Parathyroid adenoma (tissue), 2 donors: ENCODE measurements at regions not wholly inside any gene's neighbourhood (a gene's known extent, or its start where the extent isn't known, plus 50 kb on each side); places are given as distances from the start of the nearest gene placed in this dataset.
A peak's percentile ranks its signal among the peaks of the same experiment; 100 is the strongest.

Experiments
- H2AFZ ChIP-seq: fragments of 300-600 bp; sonication (generic); one replicate; pipeline ENCODE4 v1.7.0; 2017; ENCODE audit warnings: antibody characterized with exemption, mild to moderate bottlenecking
- H3K27ac ChIP-seq: fragments of 300-600 bp; sonication (generic); one replicate; pipeline ENCODE4 v1.7.0; 2017
- H3K27me3 ChIP-seq: fragments of 300-600 bp; sonication (generic); one replicate; pipeline ENCODE4 v1.7.0; 2017; ENCODE audit warnings: low read length; ENCODE audit not compliant: control insufficient read depth, insufficient read depth
- H3K36me3 ChIP-seq: fragments of 300-600 bp; sonication (generic); one replicate; pipeline ENCODE4 v1.7.0; 2017; ENCODE audit warnings: low read length; ENCODE audit not compliant: control insufficient read depth, insufficient read depth
- H3K4me1 ChIP-seq: fragments of 300-600 bp; sonication (generic); one replicate; pipeline ENCODE4 v1.7.0; 2017; ENCODE audit warnings: control low read depth
- H3K4me2 ChIP-seq: fragments of 300-600 bp; sonication (generic); one replicate; pipeline ENCODE4 v1.7.0; 2017; ENCODE audit warnings: low read length
- H3K4me3 ChIP-seq: fragments of 300-600 bp; sonication (generic); one replicate; pipeline ENCODE4 v1.7.0; 2017; ENCODE audit warnings: low read depth, low read length
- H3K79me2 ChIP-seq: fragments of 300-600 bp; sonication (generic); one replicate; pipeline ENCODE4 v1.7.0; 2017; ENCODE audit warnings: control low read depth
- H3K9ac ChIP-seq: fragments of 300-600 bp; sonication (generic); one replicate; pipeline ENCODE4 v1.7.0; 2017; ENCODE audit warnings: mild to moderate bottlenecking
- H3K9me3 ChIP-seq: fragments of 300-600 bp; sonication (generic); one replicate; pipeline ENCODE4 v1.7.0; 2017; ENCODE audit warnings: low read length; ENCODE audit not compliant: control insufficient read depth
- CTCF ChIP-seq: fragments of 300-600 bp; sonication (generic); IDR thresholded peaks from one replicate; pipeline ENCODE4 v1.7.0; 2017; ENCODE audit warnings: antibody characterized with exemption, mild to moderate bottlenecking
- donor health status: primary hyperparathyroidism.

- Histone ChIP-seq H3K9ac (no peak overlapping the region), H3K79me2 (no peaks in the 10 kb centered on the region), H3K4me3 (no peak overlapping the region), H3K27ac (peak overlapping the region; percentile 42), H3K9me3 (no peaks in the 10 kb centered on the region), H3K4me1 (peaks cover 3% of the 10 kb centered on the region), H3K4me2 (no peak overlapping the region), H3K27me3 (no peaks in the 10 kb centered on the region), H3K36me3 (no peaks in the 10 kb centered on the region), H2AFZ (peak overlapping the region; percentile 33)
- TF ChIP-seq CTCF: no peak
Observed at GRCh38 chr13:48591889-48592687, 59.2 kb upstream of the RCBTB2 start.

- Histone ChIP-seq H3K27ac (peak overlapping the region; percentile 42), H3K9ac (no peak overlapping the region)
Observed at GRCh38 chr13:48592688-48593049, 59.8 kb upstream of the RCBTB2 start.

DNA sequence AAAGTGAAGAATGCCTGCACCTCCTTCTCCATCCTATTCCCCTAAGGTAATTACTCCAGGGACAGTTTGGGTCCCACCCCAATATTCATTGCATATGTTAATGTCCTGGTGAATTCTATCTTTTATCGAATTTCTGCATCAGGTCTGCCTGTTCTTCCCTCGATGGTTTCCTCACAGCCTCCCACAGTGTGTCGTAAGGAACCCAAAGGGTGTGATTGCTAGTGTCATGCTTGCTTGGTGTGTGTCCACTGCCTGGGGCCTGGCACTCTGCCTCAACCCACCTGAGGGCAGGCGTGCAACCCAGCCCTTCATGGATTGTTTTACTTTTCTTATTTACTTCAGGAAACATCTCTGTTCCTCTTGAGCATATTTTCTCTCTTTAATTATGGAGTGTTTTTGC, 60.2 kb upstream of the CYSLTR2 start:
- no peak for TF ChIP-seq CTCF
- H3K4me2 ChIP-seq: no peak overlapping the region

More at GRCh38 chr13:48592688-48593049, 59.8 kb upstream of the RCBTB2 start:
- no peaks in the 10 kb centered on the region for H3K79me2 ChIP-seq
- H3K4me1 ChIP-seq: peaks cover 3% of the 10 kb centered on the region
- H3K4me2 ChIP-seq: no peak overlapping the region
- H3K27me3 ChIP-seq: no peaks in the 10 kb centered on the region
- no peaks in the 10 kb centered on the region for H3K36me3 ChIP-seq
- H2AFZ ChIP-seq: no peak overlapping the region
- no peaks in the 10 kb centered on the region for H3K9me3 ChIP-seq
- no peak for TF ChIP-seq CTCF
- no peak overlapping the region for H3K4me3 ChIP-seq

DNA sequence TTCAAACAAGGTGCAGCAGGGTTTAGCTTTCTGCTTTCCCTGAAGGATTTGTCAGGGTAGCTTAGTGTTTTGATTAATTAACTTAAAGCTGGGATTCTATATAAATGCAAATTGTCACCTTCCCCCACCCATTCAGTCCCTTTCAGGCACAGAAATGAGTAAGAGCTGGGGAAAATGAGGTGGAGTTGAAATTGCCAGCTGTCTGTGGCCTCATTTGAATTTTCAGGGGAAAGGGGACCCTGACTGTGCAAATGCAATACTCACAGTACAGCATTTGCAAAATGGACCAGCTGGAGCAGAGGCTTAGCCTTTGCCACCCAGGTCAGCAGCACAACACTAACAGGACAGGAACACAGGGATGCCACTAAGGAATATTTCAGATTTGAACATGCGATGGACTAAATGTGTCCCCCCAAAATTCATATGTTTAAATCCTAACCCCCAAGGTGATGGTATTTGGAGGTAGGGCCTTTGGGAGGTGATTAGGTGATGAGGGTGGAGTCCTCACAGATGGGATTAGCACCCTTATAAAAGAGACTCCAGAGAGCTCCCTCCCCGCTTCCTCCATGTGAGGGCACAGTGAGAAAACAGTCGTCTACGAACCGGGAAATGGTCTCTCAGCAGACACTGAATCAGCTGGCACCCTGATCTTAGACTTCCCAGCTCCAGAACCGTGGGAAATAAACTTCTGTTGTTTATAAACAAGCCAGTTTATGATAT, 59.5 kb upstream of the CYSLTR2 start:
- Histone ChIP-seq H3K4me2 (no peak overlapping the region), H3K4me1 (peaks cover 3% of the 10 kb centered on the region), H3K79me2 (no peaks in the 10 kb centered on the region), H2AFZ (peak overlapping the region; percentile 17), H3K9me3 (no peaks in the 10 kb centered on the region), H3K27me3 (no peaks in the 10 kb centered on the region), H3K9ac (no peak overlapping the region), H3K27ac (no peak overlapping the region), H3K36me3 (no peaks in the 10 kb centered on the region), H3K4me3 (no peak overlapping the region)
- TF ChIP-seq CTCF: no peak

More for the DNA sequence above, 60.2 kb upstream of the CYSLTR2 start:
- peaks cover 3% of the 10 kb centered on the region for H3K4me1 ChIP-seq
- H2AFZ ChIP-seq: no peak overlapping the region
- no peaks in the 10 kb centered on the region for H3K27me3 ChIP-seq
- H3K9me3 ChIP-seq: no peaks in the 10 kb centered on the region
- H3K4me3 ChIP-seq: no peak overlapping the region
- no peaks in the 10 kb centered on the region for H3K79me2 ChIP-seq
- H3K36me3 ChIP-seq: no peaks in the 10 kb centered on the region
- no peak overlapping the region for H3K9ac ChIP-seq
- no peak overlapping the region for H3K27ac ChIP-seq
